Hepatocyte (in vitro differentiated cells): ENCODE measurements at regions not wholly inside any gene's neighbourhood (a gene's known extent, or its start where the extent isn't known, plus 50 kb on each side); places are given as distances from the start of the nearest gene placed in this dataset.

Source experiments
- DNase-seq: peaks from one replicate; pipeline ENCODE4 v3.0.0-alpha.2; 2016; ENCODE audit warnings: low spot score
- H2AFZ ChIP-seq: fragments of 200-600 bp; sonication (generic); 2 replicates; pipeline ENCODE4 v1.6.0; 2016; ENCODE audit warnings: antibody characterized with exemption, mild to moderate bottlenecking
- H3K27ac ChIP-seq: fragments of 200-600 bp; sonication (generic); 2 replicates; pipeline ENCODE4 v1.5.1; 2016; ENCODE audit warnings: mild to moderate bottlenecking
- H3K27me3 ChIP-seq: fragments of 200-600 bp; sonication (generic); 2 replicates; pipeline ENCODE4 v1.6.1; 2016
- H3K36me3 ChIP-seq: fragments of 200-600 bp; sonication (generic); replicated peaks from 2 replicates; pipeline ENCODE4 v1.5.1; 2016; ENCODE audit warnings: low read depth; ENCODE audit not compliant: insufficient read depth
- H3K4me1 ChIP-seq: fragments of 200-600 bp; sonication (generic); 2 replicates; pipeline ENCODE4 v1.5.1; 2016; ENCODE audit warnings: mild to moderate bottlenecking, moderate library complexity; ENCODE audit not compliant: insufficient read depth
- H3K4me2 ChIP-seq: fragments of 200-600 bp; sonication (generic); 2 replicates; pipeline ENCODE4 v1.6.0; 2016
- H3K4me3 ChIP-seq: fragments of 200-600 bp; sonication (generic); 2 replicates; pipeline ENCODE4 v1.5.1; 2016; ENCODE audit warnings: mild to moderate bottlenecking
- H3K79me2 ChIP-seq: fragments of 200-600 bp; sonication (generic); 2 replicates; pipeline ENCODE4 v1.6.0; 2017; ENCODE audit warnings: mild to moderate bottlenecking
- H3K9me2 ChIP-seq: fragments of 200-600 bp; sonication (generic); replicated peaks from 2 replicates; pipeline ENCODE4 v1.6.0; 2017; ENCODE audit warnings: mild to moderate bottlenecking; ENCODE audit not compliant: insufficient read depth
- H3K9me3 ChIP-seq: fragments of 200-600 bp; sonication (generic); 2 replicates; pipeline ENCODE4 v1.5.1; 2016; ENCODE audit warnings: low read depth, mild to moderate bottlenecking
- H4K20me1 ChIP-seq: fragments of 200-600 bp; sonication (generic); 2 replicates; pipeline ENCODE4 v1.6.0; 2016; ENCODE audit warnings: mild to moderate bottlenecking; ENCODE audit not compliant: insufficient read depth, poor library complexity, severe bottlenecking
- CTCF ChIP-seq: fragments of 200-600 bp; sonication (generic); IDR thresholded peaks from 2 replicates; pipeline ENCODE4 v1.5.1; 2016; ENCODE audit warnings: antibody characterized with exemption, mild to moderate bottlenecking; ENCODE audit not compliant: poor library complexity
- EZH2 ChIP-seq: fragments of 200-600 bp; sonication (generic); IDR thresholded peaks from 2 replicates; pipeline ENCODE4 v1.6.1; 2016; ENCODE audit warnings: antibody characterized with exemption, mild to moderate bottlenecking, borderline replicate concordance
- EZH2phosphoT487 ChIP-seq: fragments of 200-600 bp; sonication (generic); IDR thresholded peaks from one replicate; pipeline ENCODE4 v1.6.1; 2018; ENCODE audit warnings: antibody characterized with exemption, mild to moderate bottlenecking, low read depth, moderate library complexity; ENCODE audit not compliant: unreplicated experiment, severe bottlenecking
- WGBS: methylation state at CpG from one replicate; pipeline ENCODE4 v1.1.6; 2016; ENCODE audit warnings: low lambda C conversion rate; ENCODE audit errors: missing lambda C conversion rate; 5-methylcytosine and 5-hydroxymethylcytosine counted together

- no peaks in the 10 kb centered on the region for H4K20me1 ChIP-seq
- H2AFZ ChIP-seq: no peak overlapping the region
- TF ChIP-seq EZH2 (no peak), EZH2phosphoT487 (no peak), CTCF (no peak)
- no peaks in the 10 kb centered on the region for H3K9me3 ChIP-seq
- H3K4me3 ChIP-seq: no peak overlapping the region
- no peak for DNase-seq
- no peak overlapping the region for H3K27ac ChIP-seq
- H3K36me3 ChIP-seq: no peaks in the 10 kb centered on the region
- 71% methylated on average over 4 of the region's 4 CpGs for WGBS
- no peaks in the 10 kb centered on the region for H3K9me2 ChIP-seq
- H3K4me2 ChIP-seq: no peak overlapping the region
- peaks cover 5% of the 10 kb centered on the region for H3K27me3 ChIP-seq
- no peaks in the 10 kb centered on the region for H3K79me2 ChIP-seq
- no peaks in the 10 kb centered on the region for H3K4me1 ChIP-seq
Measured at GRCh38 chr12:103011974-103012763, 54.7 kb downstream of the ASCL1 start.

- TF ChIP-seq CTCF (no peak), EZH2 (no peak), EZH2phosphoT487 (no peak)
- H3K9me2 ChIP-seq: no peaks in the 10 kb centered on the region
- H3K4me3 ChIP-seq: no peak overlapping the region
- no peaks in the 10 kb centered on the region for H3K9me3 ChIP-seq
- no peaks in the 10 kb centered on the region for H3K4me1 ChIP-seq
- no peaks in the 10 kb centered on the region for H3K36me3 ChIP-seq
- no peak overlapping the region for H2AFZ ChIP-seq
- H3K4me2 ChIP-seq: no peak overlapping the region
- no peak for DNase-seq
- H3K27ac ChIP-seq: no peak overlapping the region
- H3K79me2 ChIP-seq: no peaks in the 10 kb centered on the region
- H3K27me3 ChIP-seq: peaks cover 5% of the 10 kb centered on the region
- WGBS: 37% methylated on average over 8 of the region's 8 CpGs
- no peaks in the 10 kb centered on the region for H4K20me1 ChIP-seq
Measured at GRCh38 chr12:103012884-103013283, 55.4 kb downstream of the ASCL1 start.

GRCh38 chr12:103013741-103014300 lies 56.3 kb downstream of the ASCL1 start:
- no peak for DNase-seq
- H3K27ac ChIP-seq: no peak overlapping the region
- H2AFZ ChIP-seq: no peak overlapping the region
- WGBS: 81% methylated on average over 9 of the region's 9 CpGs
- H3K36me3 ChIP-seq: no peaks in the 10 kb centered on the region
- no peak overlapping the region for H3K4me2 ChIP-seq
- H4K20me1 ChIP-seq: no peaks in the 10 kb centered on the region
- H3K9me2 ChIP-seq: no peaks in the 10 kb centered on the region
- TF ChIP-seq CTCF (no peak), EZH2phosphoT487 (no peak), EZH2 (no peak)
- H3K9me3 ChIP-seq: no peaks in the 10 kb centered on the region
- H3K79me2 ChIP-seq: no peaks in the 10 kb centered on the region
- H3K4me3 ChIP-seq: no peak overlapping the region
- H3K4me1 ChIP-seq: no peaks in the 10 kb centered on the region
- H3K27me3 ChIP-seq: peaks cover 5% of the 10 kb centered on the region
